Endothelial cell of umbilical vein (primary cell): ENCODE measurements at regions not wholly inside any gene's neighbourhood (a gene's known extent, or its start where the extent isn't known, plus 50 kb on each side); places are given as distances from the start of the nearest gene placed in this dataset.

ENCODE experiments used
- BruUV-seq: library from RNA; stranded (reverse); fragments of 400-500 nt; replicated peaks from 2 replicates; lab custom pipeline; 2021; lab: Mats Ljungman, UMichigan
- CTCF ChIA-PET: fragments of 300-600, 350-600 bp; sonication (Branson Sonifier 250); formaldehyde crosslinking; loops from one replicate; lab custom pipeline; 2021; ENCODE audit warnings: antibody characterized with exemption, inconsistent platforms; lab: Charles Lee
- POLR2A ChIA-PET: fragments of 300-600, 350-600 bp; sonication (Branson Sonifier 250); formaldehyde crosslinking; loops from one replicate; lab custom pipeline; 2021; ENCODE audit warnings: antibody characterized with exemption, inconsistent platforms; lab: Charles Lee
- DNase-seq: peaks from one replicate; pipeline ENCODE4 v3.0.0-alpha.2; 2011; ENCODE audit warnings: low read depth, low spot score
- FAIRE-seq: peaks from 2 replicates; lab custom pipeline; 2011; peaks lifted over from hg19 to GRCh38; lab: Jason Lieb, UNC
- H2AFZ ChIP-seq: 2 replicates; pipeline ENCODE4 v1.6.0; 2012; ENCODE audit warnings: low read depth, low read length, control low read depth, inconsistent platforms
- H3K27ac ChIP-seq: 2 replicates; pipeline ENCODE4 v1.5.1; 2011; ENCODE audit warnings: low read depth, mild to moderate bottlenecking, control low read depth, low read length, moderate library complexity; ENCODE audit not compliant: insufficient read depth
- H3K27me3 ChIP-seq, 2 experiments: 2 replicates each; pipeline versions ENCODE4 v1.6.0 to v1.6.1; 2011; ENCODE audit warnings: low read length in 2 of 2, mixed read lengths in 1 of 2; ENCODE audit not compliant: control insufficient read depth in 2 of 2, insufficient read depth in 2 of 2
- H3K36me3 ChIP-seq, 2 experiments: 2 replicates in 1 of 2; 3 replicates in 1 of 2; pipeline ENCODE4 v1.5.1; 2011; ENCODE audit warnings: low read length in 2 of 2, mild to moderate bottlenecking in 1 of 2, moderate library complexity in 1 of 2; ENCODE audit not compliant: control insufficient read depth in 2 of 2, insufficient read depth in 2 of 2; ENCODE audit errors: extremely low read depth in 1 of 2
- H3K4me1 ChIP-seq: 3 replicates; pipeline ENCODE4 v1.5.1; 2011; ENCODE audit warnings: mild to moderate bottlenecking, low read length; ENCODE audit not compliant: control insufficient read depth, insufficient read depth; ENCODE audit errors: extremely low read depth
- H3K4me2 ChIP-seq: 2 replicates; pipeline ENCODE4 v1.6.1; 2011; ENCODE audit warnings: low read length, control low read depth, mixed read lengths; ENCODE audit not compliant: insufficient read depth
- H3K4me3 ChIP-seq, 3 experiments: fragments of 200-600 bp in 1 of 3; sonication (generic), shearing (Covaris generic) in 1 of 3; replicated peaks in 1 of 3; 2 replicates each; pipeline ENCODE4 v1.5.1; 2011 to 2016; ENCODE audit warnings: control low read depth in 3 of 3, low read length in 3 of 3, mild to moderate bottlenecking in 2 of 3, inconsistent platforms in 1 of 3, low read depth in 1 of 3, moderate library complexity in 1 of 3; ENCODE audit not compliant: insufficient read depth in 1 of 3
- H3K79me2 ChIP-seq: 2 replicates; pipeline ENCODE4 v1.6.0; 2012; ENCODE audit warnings: low read length, inconsistent platforms; ENCODE audit not compliant: control insufficient read depth, insufficient read depth
- H3K9ac ChIP-seq: replicated peaks from 2 replicates; pipeline ENCODE3; 2011; ENCODE audit warnings: low read length, control low read depth; ENCODE audit not compliant: insufficient read depth; ENCODE audit errors: extremely low read depth
- H3K9me1 ChIP-seq: replicated peaks from 3 replicates; pipeline ENCODE4 v1.6.0; 2011; ENCODE audit warnings: mild to moderate bottlenecking, low read length; ENCODE audit not compliant: control insufficient read depth, insufficient read depth; ENCODE audit errors: extremely low read depth
- H3K9me3 ChIP-seq: replicated peaks from 2 replicates; pipeline ENCODE4 v1.5.1; 2012; ENCODE audit warnings: low read length, inconsistent platforms; ENCODE audit not compliant: control insufficient read depth, insufficient read depth
- H4K20me1 ChIP-seq: replicated peaks from 2 replicates; pipeline ENCODE3; 2011; ENCODE audit warnings: mild to moderate bottlenecking, low read length; ENCODE audit not compliant: control insufficient read depth, insufficient read depth; ENCODE audit errors: extremely low read depth
- EZH2 ChIP-seq: IDR thresholded peaks from 2 replicates; pipeline ENCODE4 v1.6.1; 2012; ENCODE audit warnings: borderline replicate concordance, low read depth, mild to moderate bottlenecking, moderate library complexity, low read length, inconsistent platforms; ENCODE audit not compliant: severe bottlenecking
- FOS ChIP-seq: IDR thresholded peaks from 2 replicates; pipeline ENCODE4 v1.6.1; 2011; ENCODE audit warnings: mild to moderate bottlenecking, low read length, moderate library complexity, borderline replicate concordance; ENCODE audit not compliant: insufficient read depth
- GATA2 ChIP-seq: IDR thresholded peaks from 2 replicates; pipeline ENCODE4 v1.7.0; 2011; ENCODE audit warnings: low read depth, mild to moderate bottlenecking, moderate library complexity, mixed read lengths, low read length; ENCODE audit not compliant: insufficient read length, insufficient read depth
- JUN ChIP-seq: IDR thresholded peaks from 2 replicates; pipeline ENCODE4 v1.6.1; 2011; ENCODE audit warnings: borderline replicate concordance, low read depth; ENCODE audit not compliant: insufficient read length, insufficient read depth
- MAX ChIP-seq: IDR thresholded peaks from 2 replicates; pipeline ENCODE4 v1.6.1; 2011; ENCODE audit not compliant: insufficient read depth, insufficient read length
- MYC ChIP-seq: IDR thresholded peaks from one replicate; pipeline ENCODE4 v1.6.1; 2011; ENCODE audit warnings: mild to moderate bottlenecking, low read depth, low read length
- POLR2A ChIP-seq: IDR thresholded peaks from 2 replicates; pipeline ENCODE4 v1.6.1; 2012; ENCODE audit warnings: low read depth, mild to moderate bottlenecking, control low read depth, low read length
- POLR2AphosphoS5 ChIP-seq: IDR thresholded peaks from 2 replicates; pipeline ENCODE4 v1.6.1; 2012; ENCODE audit warnings: low read depth, mild to moderate bottlenecking, control low read depth, low read length, moderate library complexity; ENCODE audit not compliant: insufficient read depth
- dilution Hi-C: fragments of 300-500 bp; cut with MboI; formaldehyde crosslinking; loops from one replicate; pipeline ENCODE4 v1.15.0; 2019; ENCODE audit warnings: low sequenced_read_pairs; ENCODE audit not compliant: extremely low pct_ligation_motif_present
- intact Hi-C: fragments of 100-400 bp; cut with micrococcal nuclease; formaldehyde crosslinking; loops from one replicate; pipeline ENCODE4 v1.10.0; 2022
- TF ChIP-seq, protein P1 (sequence below), 2 donors: IDR thresholded peaks; 1 replicate in 1 of 2; 2 replicates in 1 of 2; pipeline ENCODE4 v1.5.1; 2011; ENCODE audit warnings: low read length in 2 of 2, mild to moderate bottlenecking in 2 of 2, moderate library complexity in 2 of 2, control low read depth in 1 of 2, inconsistent platforms in 1 of 2, low read depth in 1 of 2; ENCODE audit not compliant: insufficient read depth in 1 of 2; ENCODE audit errors: extremely low read depth in 1 of 2

- ChIA-PET CTCF (no interaction called here), POLR2A (no interaction called here)
- Histone ChIP-seq H3K9me1 (no peaks in the 10 kb centered on the region), H3K9ac (no peak overlapping the region), H3K4me1 (no peaks in the 10 kb centered on the region), H3K36me3 (no peaks in the 10 kb centered on the region), H3K27me3 (no peaks in the 10 kb centered on the region), H3K4me2 (no peak overlapping the region), H3K4me3 (no peak overlapping the region), H3K27ac (no peak overlapping the region), H4K20me1 (no peaks in the 10 kb centered on the region), H3K9me3 (no peaks in the 10 kb centered on the region), H2AFZ (no peak overlapping the region), H3K79me2 (no peaks in the 10 kb centered on the region)
- intact Hi-C loops, result no loop called here
- DNase-seq, result no peak
- dilution Hi-C loops, result no loop called here
- no peak for TF ChIP-seq JUN
- TF ChIP-seq, protein P1, sequence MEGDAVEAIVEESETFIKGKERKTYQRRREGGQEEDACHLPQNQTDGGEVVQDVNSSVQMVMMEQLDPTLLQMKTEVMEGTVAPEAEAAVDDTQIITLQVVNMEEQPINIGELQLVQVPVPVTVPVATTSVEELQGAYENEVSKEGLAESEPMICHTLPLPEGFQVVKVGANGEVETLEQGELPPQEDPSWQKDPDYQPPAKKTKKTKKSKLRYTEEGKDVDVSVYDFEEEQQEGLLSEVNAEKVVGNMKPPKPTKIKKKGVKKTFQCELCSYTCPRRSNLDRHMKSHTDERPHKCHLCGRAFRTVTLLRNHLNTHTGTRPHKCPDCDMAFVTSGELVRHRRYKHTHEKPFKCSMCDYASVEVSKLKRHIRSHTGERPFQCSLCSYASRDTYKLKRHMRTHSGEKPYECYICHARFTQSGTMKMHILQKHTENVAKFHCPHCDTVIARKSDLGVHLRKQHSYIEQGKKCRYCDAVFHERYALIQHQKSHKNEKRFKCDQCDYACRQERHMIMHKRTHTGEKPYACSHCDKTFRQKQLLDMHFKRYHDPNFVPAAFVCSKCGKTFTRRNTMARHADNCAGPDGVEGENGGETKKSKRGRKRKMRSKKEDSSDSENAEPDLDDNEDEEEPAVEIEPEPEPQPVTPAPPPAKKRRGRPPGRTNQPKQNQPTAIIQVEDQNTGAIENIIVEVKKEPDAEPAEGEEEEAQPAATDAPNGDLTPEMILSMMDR (IDR thresholded peaks at IDR 0.05; ENCODE audit: extremely low read depth in 1 of 2, insufficient read depth in 1 of 2, low read depth in 1 of 2, low read length in 2 of 2), result no peak
- no peak for TF ChIP-seq POLR2AphosphoS5
- no peak for TF ChIP-seq MYC
- FAIRE-seq, result no peak
- BruUV-seq, result no TSS peak
Measured at GRCh38 chr3:82165266-82165665, 403.8 kb upstream of the GBE1 start.

DNA sequence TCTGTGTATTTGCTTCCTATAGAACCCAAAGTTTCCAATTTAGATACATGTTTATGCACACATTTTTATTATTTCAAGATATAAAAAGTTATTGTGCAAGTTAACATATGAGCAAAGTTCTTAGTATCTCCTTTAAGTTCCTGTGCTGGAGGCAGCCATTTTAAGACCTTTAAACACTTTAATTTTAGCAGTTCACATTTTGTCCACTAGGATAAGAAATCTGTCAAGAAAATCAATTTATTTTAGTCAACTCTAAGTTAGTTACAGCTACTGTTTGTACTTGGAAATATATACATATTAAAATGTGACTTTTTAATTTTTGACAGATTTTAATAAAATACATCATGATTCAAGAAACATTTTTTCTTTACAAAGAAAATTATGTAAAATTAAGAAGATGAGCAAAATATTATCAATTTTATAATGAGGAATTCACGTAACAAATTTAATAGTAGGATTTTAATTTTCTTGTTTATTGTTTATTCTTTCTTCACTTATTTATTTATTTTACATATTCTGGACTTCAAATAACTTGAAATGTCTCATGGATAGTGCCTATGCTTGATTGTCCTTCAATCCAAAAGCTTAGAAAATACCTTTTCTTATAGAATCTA lies 402.6 kb upstream of the GBE1 start:
- ChIA-PET POLR2A (no interaction called here), CTCF (interaction anchor here (1.2 kb wide), 1 partner anchor 254 kb away, joined by 5 read pairs; no protein-coding TSS in a partner anchor)
- Histone ChIP-seq H4K20me1 (no peaks in the 10 kb centered on the region), H3K9me3 (no peaks in the 10 kb centered on the region), H3K4me1 (no peaks in the 10 kb centered on the region), H3K9ac (no peak overlapping the region), H3K27me3 (no peaks in the 10 kb centered on the region), H3K27ac (no peak overlapping the region), H3K4me3 (no peak overlapping the region), H3K36me3 (no peaks in the 10 kb centered on the region), H2AFZ (peak overlapping the region; percentile 24), H3K4me2 (no peak overlapping the region), H3K9me1 (no peaks in the 10 kb centered on the region), H3K79me2 (no peaks in the 10 kb centered on the region)
- FAIRE-seq (no peak), DNase-seq (peak; percentile 7)
- no peak for TF ChIP-seq EZH2
- TF ChIP-seq FOS, result no peak
- no peak for TF ChIP-seq POLR2A
- TF ChIP-seq POLR2AphosphoS5, result no peak
- TF ChIP-seq JUN, result no peak
- TF ChIP-seq GATA2, result no peak
- no peak for TF ChIP-seq MYC
- TF ChIP-seq, protein P1 (IDR thresholded peaks at IDR 0.05; ENCODE audit: extremely low read depth in 1 of 2, insufficient read depth in 1 of 2, low read depth in 1 of 2, low read length in 2 of 2), result no peak
- TF ChIP-seq MAX, result no peak
- intact Hi-C loops (no loop called here), dilution Hi-C loops (no loop called here)
- no TSS peak for BruUV-seq
